Cardiac septum (tissue), 1 donor: ENCODE measurements at regions not wholly inside any gene's neighbourhood (a gene's known extent, or its start where the extent isn't known, plus 50 kb on each side); places are given as distances from the start of the nearest gene placed in this dataset.

Experiments used
- DNase-seq: peaks from one replicate; pipeline ENCODE4 v3.0.0-alpha.2; 2020; ENCODE audit warnings: low spot score
- intact Hi-C: fragments of 100-400 bp; cut with DNase I; formaldehyde crosslinking; loops from one replicate; pipeline ENCODE4 v1.14.0; 2022
- donor health status: DM: no; HTN: no; CAD: no.

GRCh38 chr15:93232845-93233244 lies 143.8 kb upstream of the RGMA start:
- intact Hi-C loops = no loop called here
- no peak for DNase-seq

DNA sequence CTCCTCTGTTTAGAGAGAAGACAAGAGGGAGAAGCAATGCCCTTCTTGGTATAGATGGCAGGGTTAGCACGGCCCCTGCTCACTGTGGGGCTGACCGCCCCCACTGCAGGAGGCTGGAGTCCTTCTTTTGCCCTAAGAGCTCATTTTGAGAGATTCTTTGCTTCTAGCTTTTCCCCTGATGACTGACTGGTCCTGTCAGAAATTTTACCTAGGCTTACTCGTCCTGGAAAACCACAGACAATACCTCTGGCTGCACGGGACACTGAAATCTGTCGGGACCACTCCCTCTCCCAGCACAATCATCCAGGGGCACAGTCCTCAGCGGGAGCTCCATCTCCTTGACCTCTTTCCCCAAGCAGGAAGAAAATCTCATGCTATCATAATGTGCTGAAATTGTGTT lies 143.0 kb upstream of the RGMA start:
- DNase-seq = no peak
- intact Hi-C loops = no loop called here

DNA sequence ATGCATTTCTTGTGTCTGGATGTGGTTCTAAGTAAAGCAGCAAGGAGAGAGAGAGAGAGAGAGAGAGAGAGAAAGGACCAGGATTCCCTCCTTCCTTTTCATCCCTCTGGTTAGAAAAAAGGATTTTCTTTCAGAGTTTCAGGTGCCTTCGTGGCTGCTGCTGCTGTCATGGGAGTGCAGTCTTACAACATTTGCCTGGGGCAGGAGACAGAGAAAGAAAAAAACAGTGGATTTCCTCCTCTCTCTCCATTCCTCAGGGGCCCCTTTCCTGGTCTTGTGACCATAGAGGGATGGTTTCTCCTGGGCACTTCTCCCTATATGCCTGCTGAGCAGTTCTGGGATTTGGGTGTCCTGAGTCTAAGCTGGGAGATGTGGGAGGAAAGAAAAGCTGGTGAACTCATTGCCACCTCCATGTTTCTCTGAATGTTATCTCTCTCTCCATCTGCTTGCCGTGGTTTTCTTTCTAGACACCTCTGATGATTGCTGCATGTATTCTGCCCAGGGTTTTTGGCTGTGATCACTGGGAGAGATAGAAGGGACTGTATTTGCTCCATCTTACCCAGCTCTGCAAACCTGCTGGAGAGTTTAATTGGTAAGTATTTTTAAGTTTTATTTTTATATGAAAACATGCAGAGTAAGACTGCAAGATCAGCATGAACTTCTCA lies 142.4 kb upstream of the RGMA start:
- intact Hi-C loops = no loop called here
- DNase-seq = no peak

- DNase-seq = no peak
- intact Hi-C loops = no loop called here
Observed at GRCh38 chr15:93228546-93228945, 139.5 kb upstream of the RGMA start.

GRCh38 chr15:93223803-93224202 lies 134.8 kb upstream of the RGMA start:
- intact Hi-C loops = no loop called here
- no peak for DNase-seq

- DNase-seq = no peak
- intact Hi-C loops = no loop called here
Observed at GRCh38 chr15:93221759-93222158, 132.7 kb upstream of the RGMA start.

DNA sequence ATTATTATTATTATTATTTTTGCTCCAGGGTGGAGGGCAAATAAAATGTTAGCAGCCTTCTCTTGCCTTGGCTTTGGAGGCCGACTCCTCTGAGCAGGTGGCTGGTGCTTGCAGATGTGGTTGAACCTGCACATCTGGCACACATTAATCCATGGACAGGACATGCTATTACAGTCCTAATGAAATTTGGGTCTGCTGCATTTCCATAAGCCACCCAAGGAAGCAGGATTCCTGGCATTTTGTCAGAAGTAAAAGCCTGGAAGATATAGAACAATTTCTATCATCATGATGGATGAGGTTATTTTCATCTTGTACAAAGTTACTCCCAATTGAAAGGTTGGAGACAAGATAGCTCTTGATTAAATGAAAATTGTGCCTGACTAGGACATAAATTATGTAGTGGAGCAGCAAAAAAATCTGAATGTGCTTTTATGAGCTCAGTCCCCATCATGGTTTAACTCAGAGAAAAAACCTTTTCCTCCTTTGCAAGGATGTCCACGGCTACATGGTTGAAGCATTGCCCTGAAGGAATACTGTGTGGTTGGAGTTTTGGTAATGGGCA lies 130.9 kb upstream of the RGMA start:
- intact Hi-C loops = no loop called here
- DNase-seq = no peak

DNA sequence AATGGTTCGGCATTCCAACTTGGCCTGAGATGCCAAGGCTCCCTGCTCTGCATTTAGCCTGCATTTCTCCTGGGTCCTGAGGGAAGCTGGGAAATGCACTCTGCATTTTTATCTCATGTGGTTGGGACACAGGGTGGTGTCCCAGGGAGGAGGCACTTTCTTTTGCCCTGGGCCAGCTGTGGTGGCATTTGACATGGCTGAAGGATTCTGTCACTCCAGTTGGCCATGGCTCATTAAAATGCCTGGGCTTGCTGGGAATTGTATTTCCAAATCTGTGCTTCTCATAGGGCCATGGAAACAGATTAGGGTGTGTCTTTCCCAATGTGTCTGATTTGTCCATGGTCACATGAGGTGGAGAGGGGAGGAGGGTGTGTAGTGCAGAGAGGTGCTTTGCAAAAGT lies 128.3 kb upstream of the RGMA start:
- intact Hi-C loops = no loop called here
- peak; percentile 82 for DNase-seq

- no peak for DNase-seq
- intact Hi-C loops = loop anchor here (5.0 kb wide), 1 partner anchor 122 kb away; no protein-coding TSS in a partner anchor
Observed at GRCh38 chr15:93214106-93214505, 125.1 kb upstream of the RGMA start.

- peak; percentile 85 for DNase-seq
- intact Hi-C loops = loop anchor here (5.0 kb wide), 1 partner anchor 121 kb away; no protein-coding TSS in a partner anchor
Observed at GRCh38 chr15:93213281-93213680, 124.3 kb upstream of the RGMA start.

DNA sequence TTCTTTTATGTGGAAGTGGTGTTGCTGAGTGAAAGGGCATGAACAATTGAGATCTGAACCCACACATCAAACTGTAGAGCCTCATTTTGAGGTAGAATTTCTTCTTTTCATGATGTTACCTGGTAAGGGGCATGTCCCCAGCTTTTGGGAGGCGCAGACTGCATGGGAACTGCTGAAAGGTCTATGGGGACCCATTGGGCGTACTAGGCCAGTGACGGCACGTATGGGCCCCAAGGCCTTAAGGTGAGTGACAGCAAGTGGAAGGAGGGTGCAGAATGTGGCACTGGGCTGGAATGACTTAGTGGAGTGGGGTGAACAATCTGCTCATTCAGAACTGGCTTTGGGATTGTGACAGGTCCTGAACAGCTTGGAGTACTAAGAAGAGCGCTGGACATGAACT lies 123.6 kb upstream of the RGMA start:
- DNase-seq = no peak
- intact Hi-C loops = loop anchor here (5.0 kb wide), 1 partner anchor 120 kb away; no protein-coding TSS in a partner anchor

- DNase-seq = no peak
- intact Hi-C loops = loop anchor here (5.0 kb wide), 1 partner anchor 119 kb away; no protein-coding TSS in a partner anchor
Observed at GRCh38 chr15:93210995-93211394, 122.0 kb upstream of the RGMA start.

DNA sequence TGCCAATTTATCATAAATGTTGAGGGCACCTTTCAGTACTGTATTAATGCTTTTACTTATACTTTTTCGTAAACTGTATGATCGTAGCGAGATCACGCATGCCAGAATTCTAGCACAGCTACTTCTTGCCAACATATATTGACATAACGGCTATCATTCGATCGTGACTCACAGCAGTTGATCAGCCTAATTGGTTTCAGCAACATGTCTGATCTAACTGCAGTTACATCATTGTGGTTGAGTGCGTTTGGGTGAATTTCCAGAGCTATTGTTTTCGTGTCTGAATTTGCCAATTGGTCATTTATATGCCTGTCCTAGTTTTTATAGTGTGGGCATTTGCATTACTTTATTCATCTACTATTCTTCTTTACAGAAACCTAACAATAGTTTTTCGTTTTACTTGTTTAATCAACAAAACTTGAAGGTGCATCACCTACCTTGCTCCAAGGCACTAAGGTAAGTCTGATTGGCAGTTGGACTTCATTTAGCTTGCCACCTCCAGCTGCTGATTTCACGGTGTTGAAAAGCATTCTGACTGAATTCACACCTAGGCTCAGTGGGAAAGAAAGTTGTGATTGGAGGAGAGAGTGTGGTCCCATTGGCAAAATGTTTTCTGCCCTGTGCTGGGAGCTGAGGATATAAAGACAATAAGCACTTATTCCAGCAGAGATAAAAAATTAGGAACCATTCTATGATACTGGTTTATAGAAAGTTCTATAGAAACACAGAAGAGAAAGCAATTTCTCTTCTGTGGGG lies 120.9 kb upstream of the RGMA start:
- intact Hi-C loops = loop anchor here (5.0 kb wide), 1 partner anchor 118 kb away; no protein-coding TSS in a partner anchor
- DNase-seq = no peak

DNA sequence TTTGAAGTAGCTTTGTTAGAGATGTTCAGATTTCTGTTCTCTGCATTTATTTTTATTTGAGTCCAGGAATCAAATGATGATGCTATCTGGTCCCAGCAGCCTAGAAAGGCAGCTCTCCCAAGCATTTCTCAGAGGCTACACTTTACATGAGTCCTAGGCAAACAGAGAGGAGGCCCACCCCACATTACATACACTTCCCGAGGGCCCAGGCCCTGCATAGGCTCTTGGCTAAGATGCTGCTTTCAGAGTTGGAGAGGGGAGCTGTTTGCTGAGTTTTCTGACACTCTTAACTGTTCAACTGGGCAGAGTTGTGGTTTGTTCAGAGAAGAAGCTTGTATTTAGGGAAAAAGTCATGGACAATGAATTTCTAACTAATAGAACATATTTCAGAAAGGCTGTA lies 117.9 kb upstream of the RGMA start:
- no peak for DNase-seq
- intact Hi-C loops = no loop called here

- intact Hi-C loops = no loop called here
Observed at GRCh38 chr15:93205413-93205812, 116.4 kb upstream of the RGMA start.

DNA sequence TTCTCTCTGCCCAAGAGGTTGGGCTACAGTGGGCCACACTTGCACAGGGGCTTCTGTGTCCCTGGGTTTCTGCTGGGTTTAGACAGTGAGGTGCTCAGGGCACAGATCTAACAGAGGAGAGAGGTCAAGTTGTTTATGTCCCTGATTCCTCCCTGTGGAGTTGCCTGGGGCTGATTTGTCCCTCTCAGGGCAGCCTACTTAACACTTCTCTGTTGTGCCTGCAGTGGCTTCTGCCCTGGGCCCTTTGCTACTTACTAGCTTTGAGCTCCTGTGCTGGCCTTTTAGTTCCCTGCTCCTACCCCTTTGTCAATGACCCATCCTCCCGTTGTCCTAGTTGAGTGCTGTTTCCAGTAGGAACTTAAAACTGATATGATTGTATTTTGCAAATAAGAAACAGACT lies 114.0 kb upstream of the RGMA start:
- intact Hi-C loops = no loop called here
- DNase-seq = no peak

More at GRCh38 chr15:93205413-93205812, 116.4 kb upstream of the RGMA start:
- DNase-seq = no peak

DNA sequence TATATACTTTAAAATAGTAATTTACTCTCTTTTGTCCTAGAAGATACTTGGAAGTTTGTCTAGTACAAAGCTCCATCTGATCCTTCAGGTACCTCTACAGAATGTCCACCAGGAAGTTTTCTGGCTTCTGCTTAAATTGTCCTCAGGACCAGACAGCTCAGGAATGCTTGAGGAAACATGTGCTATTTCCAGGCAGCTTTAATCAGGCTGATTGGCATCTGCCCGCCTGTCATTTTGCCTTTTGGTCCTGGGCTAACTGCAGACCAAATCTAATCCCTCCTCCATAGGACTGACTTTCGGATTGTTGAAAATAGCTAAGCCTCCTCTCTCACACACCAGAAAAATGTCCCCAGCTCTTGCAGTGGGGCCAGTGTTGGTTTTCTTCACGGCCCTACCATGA lies 113.4 kb upstream of the RGMA start:
- no peak for DNase-seq
- intact Hi-C loops = no loop called here

DNA sequence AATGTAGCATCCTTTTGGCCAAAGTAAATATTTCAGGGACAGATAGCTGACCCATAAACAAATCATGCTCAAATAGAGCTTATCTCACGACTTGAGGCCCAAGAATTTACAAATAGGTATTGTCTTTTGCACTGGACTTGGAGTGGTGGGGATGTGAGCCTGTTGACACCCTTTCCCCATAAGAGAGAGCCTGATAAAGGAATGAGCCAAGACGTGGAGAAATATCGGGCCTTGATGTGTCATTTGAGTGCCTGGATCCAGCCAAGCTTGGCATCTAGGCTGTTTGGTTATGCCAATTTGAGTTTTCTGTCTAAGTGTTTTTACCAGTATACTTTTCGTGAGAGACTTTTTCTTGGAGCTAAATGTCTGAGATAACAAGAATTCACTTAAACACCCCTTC lies 112.9 kb upstream of the RGMA start:
- intact Hi-C loops = no loop called here
- DNase-seq = no peak

GRCh38 chr15:93200837-93201226 lies 111.8 kb upstream of the RGMA start:
- DNase-seq = no peak
- intact Hi-C loops = no loop called here

DNA sequence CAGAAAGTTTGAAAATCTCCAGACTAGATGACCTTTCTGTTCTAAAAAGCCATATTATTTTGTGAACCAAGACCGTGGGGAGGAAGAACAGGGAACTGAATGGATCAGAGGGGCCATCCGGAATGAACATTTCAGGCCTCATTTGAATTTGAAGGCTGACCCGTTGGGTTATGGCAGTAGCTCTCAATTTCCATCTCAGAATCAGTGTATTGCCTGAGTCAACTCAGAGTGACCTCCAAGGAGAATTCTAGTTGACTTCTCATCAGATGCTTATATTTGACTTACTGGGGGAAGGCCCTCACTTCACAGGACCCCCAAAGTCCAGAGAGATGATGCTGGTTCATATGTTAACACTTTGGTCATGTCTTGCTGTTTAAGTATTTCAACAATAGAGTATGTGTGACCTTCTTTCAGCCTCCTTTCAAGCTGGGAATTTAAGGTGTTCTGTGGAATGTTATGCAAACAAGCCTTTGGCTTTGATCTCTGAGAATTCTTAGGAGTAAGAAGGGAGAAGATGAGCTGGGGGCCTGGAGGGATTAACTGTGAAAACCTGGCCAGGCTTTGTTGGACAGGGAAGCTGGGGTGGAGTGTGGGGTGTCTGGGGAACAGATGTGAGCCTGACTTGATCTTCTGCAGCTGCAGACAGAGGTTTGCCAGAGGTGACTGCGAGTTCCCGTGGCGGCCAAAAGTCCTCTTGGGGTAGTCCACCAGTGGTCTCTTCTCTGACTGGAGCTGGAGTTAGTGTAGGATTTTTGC lies 111.2 kb upstream of the RGMA start:
- DNase-seq = no peak
- intact Hi-C loops = no loop called here
